HEK293T (cell line): ENCODE measurements at regions not wholly inside any gene's neighbourhood (a gene's known extent, or its start where the extent isn't known, plus 50 kb on each side); places are given as distances from the start of the nearest gene placed in this dataset.
A peak's percentile ranks its signal among the peaks of the same experiment; 100 is the strongest.

ENCODE experiments used
- FOXA1 ChIP-seq: fragments of 450-650 bp; IDR thresholded peaks from 2 replicates; pipeline ENCODE4 v1.6.1; 2016; ENCODE audit warnings: mild to moderate bottlenecking
- FOXM1 ChIP-seq: fragments of 450-650 bp; IDR thresholded peaks from 2 replicates; pipeline ENCODE4 v1.6.1; 2017; ENCODE audit warnings: mild to moderate bottlenecking, borderline replicate concordance
- HDGF ChIP-seq: fragments of 450-650 bp; IDR thresholded peaks from 2 replicates; pipeline ENCODE4 v1.6.1; 2017; ENCODE audit warnings: antibody characterized with exemption, borderline replicate concordance
- PKNOX1 ChIP-seq: fragments of 450-650 bp; IDR thresholded peaks from 2 replicates; pipeline ENCODE4 v1.6.1; 2016
- SUZ12 ChIP-seq: fragments of 450-650 bp; IDR thresholded peaks from 2 replicates; pipeline ENCODE4 v1.6.1; 2016; ENCODE audit warnings: mild to moderate bottlenecking
- TARDBP ChIP-seq: fragments of 450-650 bp; IDR thresholded peaks from 2 replicates; pipeline ENCODE4 v1.6.1; 2016

DNA sequence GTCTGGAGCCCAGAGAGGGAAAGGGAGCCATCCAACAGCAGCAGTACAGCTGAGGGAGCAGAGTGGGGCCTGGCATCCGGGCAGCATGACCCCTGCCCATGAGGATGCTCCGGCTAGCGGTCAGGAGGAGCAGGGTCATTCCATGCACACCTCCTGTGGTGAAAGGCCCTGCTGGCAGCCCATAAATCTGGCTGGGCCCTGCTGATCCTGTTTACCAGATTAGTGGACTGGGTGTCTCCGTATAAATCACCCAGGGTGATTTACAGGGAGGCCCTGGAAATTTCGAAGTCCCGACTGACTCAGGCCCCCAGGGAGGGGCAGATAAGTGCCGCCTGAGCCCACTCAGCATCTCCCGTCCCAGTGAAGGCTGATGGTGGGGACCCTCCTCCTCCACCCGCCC, 117.6 kb upstream of the HAND1 start:
- TF ChIP-seq TARDBP (no peak), FOXM1 (no peak), HDGF (no peak), FOXA1 (no peak), PKNOX1 (peak; percentile 70), SUZ12 (no peak)
